Fibroblast of skin of abdomen (primary cell): ENCODE measurements at regions not wholly inside any gene's neighbourhood (a gene's known extent, or its start where the extent isn't known, plus 50 kb on each side); places are given as distances from the start of the nearest gene placed in this dataset.
A peak's percentile ranks its signal among the peaks of the same experiment; 100 is the strongest.
"Not testable (repeated sequence)": the region's sequence is repeated elsewhere in the genome, so short reads cannot be mapped to it uniquely, and the experiment has no call there.

Source experiments
- DNase-seq: peaks from one replicate; pipeline ENCODE4 v3.0.0-alpha.2; 2013

DNA sequence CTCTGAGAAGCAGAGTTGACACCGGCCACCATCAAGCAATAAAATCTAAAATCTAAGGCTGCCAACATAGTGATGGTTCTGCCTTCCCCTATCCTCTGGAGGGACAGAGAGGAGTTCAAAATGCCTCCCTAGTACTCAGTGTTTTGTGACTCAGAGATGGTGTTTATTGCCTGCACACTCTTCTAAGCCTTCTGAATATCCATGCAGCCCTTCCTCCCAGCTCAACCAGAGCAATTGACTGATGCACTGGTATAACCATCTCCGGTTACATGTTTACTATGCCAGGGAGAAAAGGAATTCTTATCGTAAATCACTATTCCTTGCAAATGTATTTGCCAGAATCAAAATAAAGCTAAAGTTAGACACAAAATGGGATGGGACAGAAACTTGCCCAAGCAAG is 132.9 kb upstream of the RAB4A start:
- DNase-seq = no peak

DNA sequence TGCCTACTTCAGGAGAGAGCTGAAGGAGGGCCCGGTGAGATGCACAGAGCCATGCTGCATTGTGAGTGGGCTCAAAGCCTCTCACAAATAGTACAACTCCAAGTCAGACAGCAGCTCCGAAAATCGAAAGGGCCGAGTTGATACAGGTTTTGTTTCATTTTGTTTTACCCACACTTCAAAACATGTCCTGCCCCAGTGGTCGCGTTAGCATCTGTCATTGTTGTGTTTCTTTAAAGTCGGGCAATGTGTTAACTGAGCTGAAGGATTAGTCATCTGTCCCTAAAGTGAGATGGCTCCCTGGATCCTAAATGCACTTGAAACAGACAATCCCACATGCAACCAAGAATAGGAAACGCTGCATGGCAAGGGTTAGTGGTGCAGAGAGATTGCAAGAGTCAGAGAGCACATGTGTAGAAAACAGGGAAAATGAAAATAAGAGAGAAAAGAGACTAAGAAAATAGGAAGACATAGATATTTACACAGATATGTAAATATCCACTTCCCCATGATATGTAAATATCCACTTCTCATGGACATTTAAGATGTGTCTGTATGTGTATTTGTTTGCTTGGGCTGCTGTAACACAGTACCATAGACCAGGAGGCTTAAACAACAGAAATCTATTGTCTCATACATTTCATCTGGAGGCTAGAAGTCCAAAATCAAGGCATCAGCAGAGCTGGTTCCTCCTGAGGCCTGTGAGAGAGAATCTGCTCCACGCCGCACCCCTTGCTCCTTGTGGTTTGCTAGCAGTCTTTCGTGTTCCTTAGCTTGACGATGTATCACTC is 131.4 kb upstream of the RAB4A start:
- no peak for DNase-seq

DNA sequence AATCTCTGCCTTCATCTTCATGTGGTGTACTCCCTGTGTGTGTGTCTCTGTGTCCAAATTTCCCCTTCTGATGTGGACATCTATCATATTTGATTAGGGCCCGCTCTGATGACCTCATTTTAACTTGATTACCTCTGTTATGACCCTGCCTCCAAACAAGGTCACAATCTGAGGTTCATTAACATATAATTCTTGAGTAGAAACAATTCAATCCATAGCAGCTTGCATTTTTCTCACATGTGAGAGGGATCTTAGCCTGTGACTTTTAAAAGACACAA is 130.9 kb upstream of the RAB4A start:
- DNase-seq = no peak

DNA sequence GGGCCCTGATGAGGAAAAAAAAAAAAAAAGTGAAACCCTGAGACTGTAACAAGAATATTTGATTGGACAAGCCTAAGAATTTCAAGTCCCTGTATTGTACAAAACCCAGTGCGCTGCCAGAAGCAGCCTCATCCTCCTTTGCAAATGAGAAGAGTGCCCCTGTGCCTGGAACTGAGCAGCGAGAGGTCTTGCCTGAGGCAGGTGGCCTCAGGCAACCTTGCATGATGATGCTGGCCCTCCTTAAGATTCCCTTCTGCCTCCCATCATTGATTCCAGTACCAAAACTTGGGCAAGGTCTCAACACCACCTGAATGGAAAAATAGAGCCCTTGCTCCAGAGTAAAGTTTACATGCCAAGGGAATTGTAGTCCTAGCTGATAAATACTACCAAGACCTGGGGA is 129.6 kb upstream of the RAB4A start:
- DNase-seq = no peak

DNA sequence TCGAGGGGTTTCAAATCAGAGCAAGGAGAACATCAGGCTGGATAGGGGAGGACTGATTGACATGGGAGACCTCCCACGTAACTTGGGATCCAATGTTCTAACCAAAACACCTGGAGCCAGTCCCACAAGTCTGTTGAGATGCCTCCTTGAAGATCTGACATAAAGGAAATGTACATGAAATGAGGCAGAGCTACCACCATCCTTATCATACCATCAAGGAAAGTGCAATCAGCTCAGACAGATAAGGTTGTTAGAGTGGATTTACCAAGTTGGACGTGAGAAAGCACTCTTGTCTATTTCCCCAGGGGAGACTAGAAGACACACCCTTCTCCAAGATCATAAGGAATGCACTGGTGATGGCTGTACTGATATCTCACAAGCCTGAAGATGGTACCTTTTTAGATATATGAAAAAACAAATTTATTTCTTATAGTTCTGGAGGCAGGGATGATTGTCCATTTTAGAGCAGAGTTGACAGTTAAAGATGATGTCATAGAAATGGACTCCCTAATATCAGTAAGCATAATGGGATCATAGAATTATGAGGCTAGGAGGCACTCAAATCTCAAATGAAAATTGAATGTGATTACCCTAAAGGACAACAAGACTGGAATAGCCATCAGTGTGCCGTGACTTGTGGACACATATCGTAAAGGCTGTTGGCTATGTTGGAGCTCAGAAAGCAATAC is 129.1 kb upstream of the RAB4A start:
- no peak for DNase-seq

DNA sequence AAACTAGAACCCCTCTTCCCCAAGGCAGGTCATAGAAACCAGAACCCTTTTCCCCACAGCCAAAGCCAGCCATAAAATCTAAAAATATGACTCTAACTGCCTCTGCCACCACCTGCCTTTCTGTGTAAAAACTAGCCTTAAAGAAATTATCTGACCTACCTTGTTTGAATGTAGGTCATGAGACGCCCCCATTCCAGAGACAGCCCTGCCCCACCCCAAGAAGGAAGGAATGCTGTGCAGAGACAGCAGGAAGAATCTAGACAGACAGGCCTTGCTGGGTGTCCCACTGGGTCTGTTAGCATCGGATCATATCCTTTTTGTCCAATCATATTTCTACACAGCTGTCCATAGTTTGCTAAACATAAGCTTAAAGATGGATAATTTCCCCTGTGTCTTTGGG is 128.4 kb upstream of the RAB4A start:
- no peak for DNase-seq

DNA sequence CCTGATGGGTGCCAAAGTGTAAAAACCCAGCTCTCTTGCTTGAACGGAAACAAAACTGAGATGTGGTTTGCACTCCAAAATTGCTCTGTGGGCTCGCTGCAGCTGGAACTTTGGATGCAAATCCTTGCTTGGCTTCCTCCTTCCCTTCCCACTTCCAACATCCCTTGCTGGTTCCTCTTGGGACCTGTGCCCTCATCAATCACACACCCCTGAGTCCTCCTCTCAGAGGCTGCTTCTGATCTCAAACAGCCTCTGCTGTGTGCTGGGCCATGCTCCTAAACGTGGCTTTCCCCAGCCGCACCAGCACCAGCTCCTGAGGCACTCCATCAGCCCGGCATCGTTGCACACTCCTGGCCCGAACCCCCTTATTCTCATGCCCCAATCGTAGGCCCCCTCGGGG is 124.3 kb upstream of the RAB4A start:
- DNase-seq = no peak

DNA sequence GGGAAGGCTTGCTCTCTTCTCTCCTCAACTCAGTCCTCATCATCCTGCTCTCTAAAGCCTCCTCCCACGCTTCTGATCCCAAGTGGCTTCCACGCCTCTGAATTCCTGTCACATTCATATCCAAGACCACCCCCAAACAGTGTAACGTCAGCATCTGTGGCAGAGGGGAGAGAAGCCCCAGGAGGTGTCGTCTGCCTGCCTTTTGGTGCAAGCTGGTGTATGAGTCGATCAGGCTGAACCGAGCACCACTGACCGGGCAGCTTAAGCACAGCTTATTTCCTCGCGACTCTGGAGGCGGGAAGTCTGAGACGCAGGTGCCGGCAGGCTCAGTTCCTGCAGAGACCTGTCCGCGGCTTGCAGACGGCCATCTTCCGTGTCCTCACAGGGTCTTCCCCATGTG is 123.8 kb upstream of the RAB4A start:
- DNase-seq = no peak

DNA sequence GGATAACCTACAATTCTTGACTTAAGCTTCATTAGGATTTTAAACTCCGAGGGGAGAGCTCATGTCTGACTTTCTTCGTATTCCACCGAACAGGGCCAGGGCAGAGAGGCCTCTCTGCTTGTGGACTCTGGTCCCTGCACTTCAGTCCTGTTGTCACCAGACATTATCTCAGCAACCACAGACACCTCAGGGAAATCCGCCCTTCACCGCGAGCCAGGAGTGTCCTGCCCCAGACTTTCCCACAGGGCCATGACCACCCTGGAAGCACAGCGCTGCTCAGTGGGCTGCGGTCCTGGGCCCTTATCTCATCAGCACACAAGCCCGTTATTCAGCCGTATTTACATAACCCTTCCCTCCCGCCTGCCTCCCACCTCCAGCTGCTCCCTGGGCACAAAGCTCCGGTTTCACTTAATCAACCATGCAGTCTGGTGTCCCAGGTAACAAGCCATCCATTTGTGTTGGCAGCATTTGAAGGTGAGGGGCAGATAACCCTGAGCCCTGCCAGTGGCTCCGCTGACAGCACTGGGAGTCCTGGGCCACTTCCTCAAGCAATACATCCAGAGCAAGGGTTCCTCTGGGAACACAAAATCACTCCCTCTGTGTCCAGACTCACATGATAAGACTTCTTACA is 122.8 kb upstream of the RAB4A start:
- DNase-seq = no peak

DNA sequence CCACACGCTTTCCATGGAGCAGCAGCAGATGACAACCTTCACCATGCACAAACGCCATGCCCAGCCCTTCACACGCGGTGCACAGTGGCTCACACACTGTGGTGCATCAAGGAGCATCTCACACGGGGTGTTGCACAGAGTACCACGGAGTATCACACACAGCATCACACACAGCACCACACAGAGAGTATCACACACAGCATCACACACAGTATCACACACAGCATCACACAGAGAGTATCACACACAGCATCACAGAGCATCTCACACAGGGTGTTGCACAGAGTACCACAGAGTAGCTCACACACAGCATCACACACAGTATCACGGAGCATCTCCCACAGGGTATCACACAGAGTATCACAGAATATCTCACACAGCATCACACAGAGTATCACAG is 122.2 kb upstream of the RAB4A start:
- no peak for DNase-seq

DNA sequence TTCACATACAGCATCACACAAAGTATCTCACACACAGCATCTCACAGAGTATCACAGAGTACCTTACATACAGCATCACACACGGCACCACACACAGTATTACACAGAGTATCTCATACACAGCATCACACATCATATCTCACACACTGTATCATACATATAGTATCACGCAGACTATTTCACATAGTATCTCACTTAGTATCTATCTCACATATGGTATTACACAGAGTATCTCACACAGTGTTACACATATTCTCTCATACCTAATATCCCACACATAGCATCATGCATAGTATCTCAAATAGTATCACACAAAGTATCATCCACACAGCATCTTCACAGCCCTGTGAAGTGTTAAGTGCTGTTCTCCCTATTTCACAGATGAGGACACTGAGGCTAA is 121.5 kb upstream of the RAB4A start:
- no peak for DNase-seq

DNA sequence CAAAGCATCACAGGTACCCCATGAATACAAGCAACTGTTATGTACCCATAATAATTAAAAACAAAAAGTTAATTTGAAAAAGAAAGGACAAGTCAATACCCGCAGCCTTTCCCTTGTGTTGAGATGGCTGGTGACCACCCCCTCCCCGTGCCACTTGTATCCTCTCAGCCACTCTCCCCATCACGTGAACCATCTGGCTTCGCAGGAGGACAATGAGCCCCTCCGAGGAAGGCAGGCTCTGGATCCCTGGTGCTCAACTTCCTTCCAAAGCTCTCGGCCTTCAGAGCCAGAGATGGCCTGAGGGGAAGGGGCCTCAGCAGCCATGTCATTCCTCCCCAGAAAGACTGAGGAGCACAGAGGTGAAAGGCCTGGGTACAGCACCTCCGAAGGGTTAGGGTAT is 120.4 kb upstream of the RAB4A start:
- no peak for DNase-seq

DNA sequence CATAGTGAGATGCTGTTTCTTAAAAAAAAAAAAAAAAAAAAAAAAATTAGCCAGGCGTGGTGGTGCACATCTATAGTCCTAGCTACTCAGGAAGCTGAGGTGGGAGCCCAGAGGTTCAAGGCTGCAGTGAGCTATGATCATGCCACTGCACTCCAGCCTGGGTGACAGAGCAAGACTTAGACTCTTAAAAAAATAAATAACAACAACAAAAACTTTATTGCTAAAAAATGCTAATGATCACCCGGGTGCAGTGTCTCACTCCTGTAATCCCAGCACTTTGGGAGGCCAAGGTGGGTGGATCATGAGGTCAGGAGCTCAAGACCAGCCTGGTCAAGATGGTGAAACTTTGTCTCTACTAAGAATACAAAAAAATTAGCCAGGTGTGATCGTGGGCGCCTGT is 119.5 kb upstream of the RAB4A start:
- not testable (repeated sequence) for DNase-seq

DNA sequence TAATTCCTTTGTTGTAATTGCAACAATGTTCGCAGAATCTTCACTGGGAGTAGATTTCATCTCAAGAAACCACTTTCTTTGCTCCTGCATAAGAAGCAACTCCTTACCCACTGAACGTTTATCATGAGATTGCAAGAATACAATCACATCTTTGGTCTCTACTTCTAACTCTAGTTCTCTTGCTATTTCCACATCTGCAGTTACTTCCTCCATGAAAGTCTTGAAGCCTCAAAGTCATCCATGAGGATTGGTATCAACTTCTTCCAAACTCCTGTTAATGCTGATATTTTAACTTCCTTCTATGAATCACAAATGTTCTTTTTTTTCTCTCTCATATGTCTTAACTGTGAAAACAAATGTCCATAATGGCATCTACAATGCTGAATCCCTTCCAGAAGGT is 118.6 kb upstream of the RAB4A start:
- no peak for DNase-seq

DNA sequence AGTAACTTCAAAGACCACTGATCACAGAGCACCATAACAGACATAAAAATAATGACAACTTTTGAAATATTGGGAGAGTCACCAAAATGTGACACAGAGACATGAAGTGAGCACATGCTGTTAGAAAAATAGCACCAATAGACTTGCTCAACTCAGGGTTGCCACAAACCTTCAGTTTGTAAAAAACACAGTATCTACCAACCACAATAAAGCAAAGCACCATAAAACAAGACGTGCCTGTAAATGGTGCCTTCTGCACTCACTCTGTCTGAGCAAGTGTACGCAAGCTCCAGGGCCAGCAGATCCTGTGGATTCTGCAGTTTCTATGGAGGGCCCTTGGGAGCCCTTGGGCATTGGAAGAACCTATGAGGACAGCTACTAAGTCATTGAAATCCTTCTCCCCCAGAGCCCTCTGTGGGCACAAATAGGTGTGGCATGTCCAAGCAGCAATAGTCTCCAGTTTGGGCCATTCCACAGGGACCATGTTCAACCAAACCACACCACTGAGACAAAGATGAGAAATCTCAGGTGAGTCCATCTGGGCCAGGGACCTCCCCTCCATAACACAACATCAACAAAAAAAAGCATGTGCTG is 116.9 kb upstream of the RAB4A start:
- no peak for DNase-seq

DNA sequence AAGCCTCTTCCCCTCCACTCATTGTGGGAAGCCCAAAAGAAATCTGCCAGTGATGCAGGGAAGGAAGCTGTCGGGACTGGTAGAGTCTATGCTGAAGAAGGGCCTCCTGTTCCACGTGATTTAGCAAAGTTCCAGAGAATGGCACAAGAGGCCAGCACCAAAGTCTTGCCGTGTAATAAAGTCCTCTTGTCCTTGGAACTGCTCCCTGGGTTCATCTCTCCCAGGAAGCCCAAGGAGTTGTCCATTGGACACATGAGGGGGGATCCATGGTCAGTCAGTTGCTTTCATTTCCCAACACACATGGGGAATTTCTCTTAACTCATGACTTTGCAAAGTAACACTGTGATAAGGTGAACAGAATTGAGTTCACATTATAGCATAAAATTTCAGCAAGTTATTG is 116.1 kb upstream of the RAB4A start:
- DNase-seq = no peak

DNA sequence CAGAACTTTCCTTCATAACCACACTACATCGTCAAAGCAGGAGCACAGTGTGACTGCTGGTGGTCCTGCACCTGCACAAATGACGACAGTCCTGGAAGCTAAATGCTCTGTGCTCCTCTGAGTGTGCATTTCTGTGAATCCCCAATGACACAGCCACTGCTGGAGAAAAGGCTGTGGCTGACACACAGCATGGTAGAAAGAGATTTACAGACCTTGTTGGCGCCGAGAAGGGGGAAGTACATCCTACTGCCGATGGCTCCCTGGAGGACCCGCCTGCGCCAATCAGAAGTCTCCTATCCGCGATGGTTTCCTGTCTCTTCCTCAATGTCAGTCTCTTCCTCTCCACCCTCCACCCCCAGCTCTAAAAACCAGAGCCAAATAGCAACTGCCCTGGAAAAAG is 115.4 kb upstream of the RAB4A start:
- peak; percentile 24 for DNase-seq

DNA sequence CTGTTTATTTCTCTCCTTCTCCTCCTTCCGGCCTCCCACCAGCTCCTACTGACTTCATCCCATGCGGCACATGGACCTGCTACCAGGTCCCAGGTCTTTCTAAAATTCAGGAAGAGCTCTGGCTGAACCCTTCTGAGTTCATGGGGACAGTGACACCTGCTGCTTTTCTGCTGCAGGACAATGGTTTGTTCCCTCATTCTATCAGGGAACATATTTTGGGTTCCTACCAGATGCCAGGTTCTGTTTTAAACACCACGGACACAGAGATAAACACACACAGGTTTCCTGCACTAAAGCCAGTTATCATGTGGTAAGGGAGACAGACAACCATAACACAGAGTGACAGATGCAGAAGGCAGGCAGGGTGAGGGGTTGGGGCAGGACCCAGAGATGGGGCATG is 114.0 kb upstream of the RAB4A start:
- DNase-seq = no peak

DNA sequence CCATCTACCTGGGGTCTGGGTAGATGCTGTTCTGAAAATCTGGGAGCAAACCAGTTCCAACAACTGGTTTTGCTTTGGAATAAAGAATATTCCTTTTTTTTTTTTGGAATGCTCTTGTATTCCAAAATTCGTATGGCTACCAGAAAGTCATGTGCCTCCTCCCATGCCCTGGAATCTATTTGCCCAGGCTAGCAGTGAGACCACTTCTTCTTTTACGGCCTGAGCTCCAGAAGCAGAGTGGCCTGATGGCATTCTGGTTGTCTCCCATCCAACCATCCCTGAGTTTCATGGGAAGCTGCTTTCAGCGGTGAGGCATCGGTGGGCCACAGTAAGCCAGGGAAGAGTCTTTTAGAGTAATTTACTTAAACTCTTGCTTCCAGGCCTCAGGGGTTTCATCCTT is 113.4 kb upstream of the RAB4A start:
- no peak for DNase-seq

DNA sequence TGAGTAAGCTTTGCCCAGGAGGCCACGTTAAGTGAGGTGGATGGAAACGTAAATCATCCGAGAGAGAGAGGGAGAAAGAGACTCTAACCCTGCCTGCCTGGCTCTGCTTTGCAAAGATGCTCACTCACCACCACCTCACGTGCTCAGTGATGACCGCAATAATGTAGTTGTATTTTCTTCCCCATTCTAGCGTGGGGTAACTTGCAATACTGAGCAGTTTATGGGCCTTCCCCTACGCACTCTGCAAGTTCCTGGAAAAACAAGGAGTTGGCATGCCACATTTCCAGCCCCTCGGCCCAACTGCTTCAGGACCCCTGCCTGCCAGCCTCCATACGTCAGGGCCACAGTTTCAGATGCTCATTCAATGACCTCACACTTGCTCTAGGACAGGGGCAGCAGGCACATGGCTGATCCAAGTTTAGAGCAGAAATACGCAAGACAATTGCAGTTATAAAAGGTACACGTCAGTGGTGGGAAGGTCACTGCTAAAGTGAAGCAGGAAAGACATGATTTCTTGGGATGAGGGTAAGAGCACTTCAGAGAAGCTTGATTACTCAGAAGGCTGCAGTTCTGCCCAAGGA is 112.5 kb upstream of the RAB4A start:
- peak; percentile 78 for DNase-seq

DNA sequence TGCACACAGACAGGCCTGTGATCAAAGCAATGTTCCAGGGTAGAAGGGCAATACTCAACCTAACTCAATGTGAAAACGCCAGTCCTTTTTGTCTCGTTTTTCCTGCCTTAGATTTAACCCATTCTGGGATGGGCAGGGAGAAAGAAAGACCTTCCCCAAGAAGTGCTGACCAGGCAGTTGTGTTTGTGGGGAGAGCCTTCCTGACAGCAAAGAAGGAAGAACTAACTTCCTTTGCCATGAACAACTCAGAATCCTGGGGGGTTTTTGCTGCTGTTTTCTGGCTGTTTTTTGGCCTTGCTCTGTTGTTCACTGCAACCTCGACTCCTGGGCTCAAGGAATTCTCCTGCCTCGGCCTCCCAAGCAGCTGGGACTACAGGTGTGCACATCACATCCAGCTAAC is 112.0 kb upstream of the RAB4A start:
- DNase-seq = no peak

DNA sequence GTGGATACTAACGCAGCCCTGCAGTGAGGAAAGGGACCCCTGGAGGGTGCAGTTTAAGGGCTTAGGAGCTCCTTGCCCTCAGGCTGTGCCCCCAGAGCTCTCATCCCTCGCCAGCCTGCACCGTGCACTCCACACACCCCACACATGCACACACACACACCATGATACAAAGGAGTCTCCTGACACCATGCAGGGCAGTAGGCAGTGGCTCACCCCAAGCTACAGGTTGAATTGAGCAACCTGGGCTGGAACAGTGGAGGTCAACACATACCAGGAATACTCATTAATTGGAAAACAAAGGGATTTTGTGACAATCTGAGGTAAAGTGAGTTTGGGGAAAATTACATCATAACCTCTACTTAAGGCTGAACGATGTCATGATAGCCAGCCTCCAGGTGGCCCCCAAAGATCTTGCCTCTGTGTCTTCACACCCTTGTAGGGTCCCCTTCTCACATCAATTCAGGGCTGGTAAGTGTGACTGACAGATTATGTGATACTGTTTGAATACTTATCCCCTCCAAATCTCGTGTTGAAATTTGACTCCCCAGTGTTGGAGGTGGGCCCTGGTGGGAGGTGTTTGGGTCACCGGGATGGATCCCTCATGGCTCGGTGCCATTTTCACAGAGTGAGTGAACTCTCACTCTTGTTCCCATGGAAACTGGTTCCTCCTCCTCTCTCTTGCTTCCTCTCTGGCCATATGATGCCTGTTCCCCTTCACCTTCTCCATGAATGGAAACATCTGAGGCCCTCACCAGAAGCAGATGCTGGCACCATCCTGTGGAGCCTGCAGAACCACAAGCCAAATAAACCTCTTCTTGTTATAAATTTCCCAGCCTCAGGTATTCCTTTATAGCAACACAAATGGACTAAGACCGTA is 111.0 kb upstream of the RAB4A start:
- DNase-seq = no peak

DNA sequence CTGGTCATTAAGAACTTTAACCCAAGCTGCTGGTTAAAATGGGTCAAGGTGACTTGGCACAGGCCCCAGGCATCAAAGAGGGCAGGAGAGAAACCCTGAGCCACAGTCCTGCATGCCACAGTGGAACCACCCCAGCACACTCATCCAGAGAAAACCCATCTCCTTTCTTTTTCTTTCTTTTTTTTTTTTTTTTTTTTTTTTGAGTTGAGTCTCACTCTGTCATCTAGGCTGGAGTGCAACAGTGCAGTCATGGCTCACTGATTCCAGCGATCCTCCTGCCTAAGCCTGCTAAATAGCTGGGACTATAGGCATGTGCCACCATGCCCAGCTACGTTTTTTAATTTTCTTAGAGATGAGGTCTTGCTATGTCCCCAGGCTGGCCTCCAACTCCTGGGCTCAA is 109.2 kb upstream of the RAB4A start:
- DNase-seq = no peak
